ENCODE measurements at regions not wholly inside any gene's neighbourhood (a gene's known extent, or its start where the extent isn't known, plus 50 kb on each side); places are given as distances from the start of the nearest gene placed in this dataset.

GRCh38 chr6:147621263-147621662, 112.8 kb downstream of the SAMD5 start:
- DNase-seq, result peak; percentile 50

DNA sequence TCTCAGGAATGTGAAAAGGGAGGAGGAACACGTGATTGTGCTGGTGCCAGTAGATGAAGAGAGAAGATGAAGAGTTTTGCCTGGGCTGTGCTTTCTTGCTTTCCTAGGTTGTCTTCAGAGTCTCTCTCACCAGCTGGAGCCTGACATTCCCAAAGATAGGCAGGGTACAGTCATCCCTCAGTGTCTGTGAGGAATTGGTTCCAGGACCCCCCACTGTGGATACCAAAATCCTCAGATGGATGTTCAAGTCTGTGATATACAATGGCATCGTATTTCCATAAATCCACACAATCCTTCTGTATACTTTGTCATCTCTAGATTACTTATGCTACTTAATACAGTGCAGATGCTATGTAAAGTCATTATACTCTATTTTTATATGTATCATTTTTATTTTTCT, 113.5 kb downstream of the SAMD5 start:
- no peak for DNase-seq

DNA sequence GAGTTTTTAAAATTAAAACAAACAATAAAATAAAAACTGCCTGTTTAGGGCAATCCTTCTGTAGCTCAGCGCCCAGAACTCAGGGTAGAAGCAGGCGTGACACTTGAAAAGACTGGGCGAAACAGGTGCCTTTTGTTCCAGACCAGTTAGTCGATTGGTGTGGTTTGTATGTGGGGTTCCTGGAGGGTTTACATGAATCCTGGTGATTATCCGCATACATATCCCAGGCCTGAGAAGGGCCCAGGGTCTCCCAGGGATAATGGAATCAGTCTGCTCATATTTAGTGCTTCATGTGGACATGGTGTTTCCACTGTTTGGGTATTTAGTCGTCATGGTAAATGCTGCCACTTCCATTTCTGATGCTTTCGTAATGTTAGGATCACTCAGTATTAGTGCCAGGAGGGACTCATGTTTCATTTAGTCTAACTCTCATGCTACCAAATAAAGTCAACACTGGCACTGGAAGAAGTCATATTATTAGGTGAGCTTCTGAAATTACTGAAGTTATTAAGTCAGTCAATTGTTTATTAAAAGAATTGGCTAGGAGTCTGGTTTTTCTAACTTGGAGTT, 116.5 kb downstream of the SAMD5 start:
- DNase-seq, result no peak

DNA sequence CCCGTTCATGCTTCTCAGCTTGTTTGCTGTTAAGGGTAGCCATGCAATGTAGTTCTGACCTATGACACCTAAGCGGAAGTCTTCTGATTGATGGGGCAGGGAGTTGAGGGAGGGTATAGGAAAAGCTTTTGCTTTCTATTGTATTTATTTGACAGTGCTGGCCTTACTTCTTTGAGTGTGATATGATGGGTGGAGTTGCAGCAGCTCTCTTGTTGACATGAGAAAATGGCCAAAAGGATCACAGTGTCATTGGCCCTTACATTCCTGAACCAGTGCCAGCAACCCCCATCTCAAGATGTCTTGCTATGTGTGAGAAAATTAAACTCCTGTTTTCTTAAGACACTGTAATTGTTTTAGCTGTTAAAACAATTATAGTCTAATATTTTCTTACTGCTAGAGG, 117.5 kb downstream of the SAMD5 start:
- DNase-seq, result no peak

DNA sequence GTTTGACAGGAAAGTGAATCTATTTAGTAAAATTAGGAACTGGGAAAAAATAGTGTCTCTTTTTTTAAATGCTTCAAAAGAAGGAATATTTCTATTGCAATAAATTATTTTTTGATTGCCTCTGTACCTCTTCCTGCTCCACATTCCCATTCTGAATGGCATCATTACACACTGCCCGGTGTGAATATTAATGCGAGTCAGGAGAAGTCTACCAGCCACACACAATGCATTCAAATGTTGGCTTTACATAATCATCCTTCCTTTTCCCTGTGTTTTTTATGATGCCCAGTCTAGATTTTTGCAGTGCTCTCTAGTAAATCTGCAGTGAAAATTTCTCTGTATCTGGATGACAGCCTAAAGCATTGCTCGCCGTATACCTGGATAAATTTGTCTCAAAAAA, 118.9 kb downstream of the SAMD5 start:
- no peak for DNase-seq

DNA sequence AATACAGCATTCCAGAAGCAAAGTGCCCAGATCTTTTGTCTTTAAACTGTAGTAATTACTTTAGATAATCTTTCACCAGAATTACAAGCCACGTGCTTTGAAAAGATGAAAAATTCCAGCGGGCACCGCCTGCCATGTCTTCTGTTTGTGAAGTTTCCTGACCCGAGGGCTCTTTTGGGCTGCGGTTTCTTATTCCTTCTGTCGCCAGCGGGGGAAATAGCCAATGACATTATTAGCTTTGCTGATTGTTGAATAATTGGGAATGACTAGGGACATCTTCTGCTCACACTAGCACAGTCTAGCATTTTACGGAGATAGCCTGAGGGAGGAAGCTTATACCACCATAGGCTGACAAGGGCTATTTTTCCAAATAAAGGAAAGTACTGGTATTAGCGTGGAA, 124.7 kb downstream of the SAMD5 start:
- DNase-seq, result no peak

DNA sequence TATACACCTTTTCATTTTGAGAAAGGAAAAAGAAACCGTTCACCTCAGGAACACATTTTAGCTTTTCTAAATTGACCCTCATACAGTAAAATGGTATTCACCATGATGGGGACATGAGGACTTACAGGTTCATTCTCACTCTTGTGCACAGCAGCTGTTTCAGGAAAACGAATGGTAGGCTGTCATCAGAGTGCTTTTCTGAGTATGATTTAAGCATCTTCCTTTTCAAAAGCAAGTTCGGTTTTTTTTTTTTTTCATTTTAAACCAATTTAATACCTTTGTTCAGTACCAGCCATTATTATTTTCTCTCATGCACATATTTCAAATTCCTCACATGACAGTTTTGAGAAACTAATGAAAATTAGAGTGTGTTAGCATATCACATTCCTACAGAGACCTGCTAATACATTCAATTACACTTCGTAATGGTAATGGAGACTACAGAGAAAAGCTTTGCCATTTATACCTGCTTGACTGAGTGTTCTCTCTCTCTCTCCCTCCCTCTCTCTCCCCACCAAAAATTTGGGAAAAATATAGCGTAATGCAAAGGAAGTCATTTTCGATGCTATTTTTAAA, 129.2 kb downstream of the SAMD5 start:
- no peak for DNase-seq

DNA sequence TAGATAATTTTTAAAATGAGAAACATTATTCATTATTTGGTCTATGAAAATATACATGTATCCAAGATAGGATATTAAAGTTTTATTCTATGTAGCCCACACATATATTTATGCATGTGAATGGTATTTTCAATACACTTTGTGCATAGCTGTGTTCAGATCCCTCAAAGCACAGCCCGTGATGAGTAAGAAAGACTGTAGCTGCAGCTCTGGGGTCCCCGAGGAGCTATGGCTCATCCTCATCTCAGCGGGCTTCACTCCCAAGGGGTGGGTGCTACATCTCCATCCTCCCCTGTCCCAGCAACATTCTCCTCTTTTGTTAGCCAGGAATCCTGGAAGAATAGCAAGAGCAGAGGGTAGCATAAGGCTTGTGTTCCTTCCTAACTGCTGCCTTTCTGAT, 130.8 kb downstream of the SAMD5 start:
- no peak for DNase-seq

DNA sequence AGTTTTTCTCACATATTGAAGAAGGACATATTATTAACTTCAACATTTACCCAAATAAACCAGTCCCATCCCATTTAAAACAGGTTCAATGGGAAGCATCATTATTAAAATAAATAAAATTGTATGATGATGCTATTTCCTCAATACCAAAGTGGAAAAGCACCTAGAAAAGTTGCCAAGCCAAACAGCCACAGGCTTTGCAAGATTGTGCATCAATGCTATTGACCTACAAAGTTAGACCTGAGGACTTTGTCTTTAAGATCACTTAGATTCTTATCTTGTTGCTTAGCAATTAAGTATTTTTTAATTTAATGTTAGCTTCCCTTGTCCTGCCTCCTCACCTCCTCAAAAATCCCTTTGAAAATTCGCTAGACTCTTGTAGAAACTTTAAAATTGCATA, 132.1 kb downstream of the SAMD5 start:
- DNase-seq, result no peak

- DNase-seq, result no peak
These were observed 133.0 kb downstream of the SAMD5 start for GRCh38 chr6:147641511-147641910.

DNA sequence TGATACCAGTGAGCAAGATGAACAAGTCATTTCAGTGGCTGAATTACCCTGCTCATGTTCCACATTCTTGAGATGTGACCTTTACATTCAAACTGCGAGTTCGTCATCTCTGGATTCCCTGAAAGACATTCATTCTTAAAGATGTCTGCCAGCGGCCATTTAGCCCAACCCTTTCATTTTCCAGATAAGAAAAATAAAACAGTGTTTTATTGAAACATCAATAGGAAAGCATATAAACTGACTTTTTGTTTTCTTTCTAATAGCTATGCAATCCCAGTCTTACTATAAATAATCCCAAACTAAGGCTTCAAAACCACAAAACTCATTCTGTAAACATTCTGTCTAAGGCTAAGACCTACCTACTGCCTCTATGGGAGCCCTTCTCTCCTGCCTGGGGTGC, 134.0 kb downstream of the SAMD5 start:
- DNase-seq, result no peak

DNA sequence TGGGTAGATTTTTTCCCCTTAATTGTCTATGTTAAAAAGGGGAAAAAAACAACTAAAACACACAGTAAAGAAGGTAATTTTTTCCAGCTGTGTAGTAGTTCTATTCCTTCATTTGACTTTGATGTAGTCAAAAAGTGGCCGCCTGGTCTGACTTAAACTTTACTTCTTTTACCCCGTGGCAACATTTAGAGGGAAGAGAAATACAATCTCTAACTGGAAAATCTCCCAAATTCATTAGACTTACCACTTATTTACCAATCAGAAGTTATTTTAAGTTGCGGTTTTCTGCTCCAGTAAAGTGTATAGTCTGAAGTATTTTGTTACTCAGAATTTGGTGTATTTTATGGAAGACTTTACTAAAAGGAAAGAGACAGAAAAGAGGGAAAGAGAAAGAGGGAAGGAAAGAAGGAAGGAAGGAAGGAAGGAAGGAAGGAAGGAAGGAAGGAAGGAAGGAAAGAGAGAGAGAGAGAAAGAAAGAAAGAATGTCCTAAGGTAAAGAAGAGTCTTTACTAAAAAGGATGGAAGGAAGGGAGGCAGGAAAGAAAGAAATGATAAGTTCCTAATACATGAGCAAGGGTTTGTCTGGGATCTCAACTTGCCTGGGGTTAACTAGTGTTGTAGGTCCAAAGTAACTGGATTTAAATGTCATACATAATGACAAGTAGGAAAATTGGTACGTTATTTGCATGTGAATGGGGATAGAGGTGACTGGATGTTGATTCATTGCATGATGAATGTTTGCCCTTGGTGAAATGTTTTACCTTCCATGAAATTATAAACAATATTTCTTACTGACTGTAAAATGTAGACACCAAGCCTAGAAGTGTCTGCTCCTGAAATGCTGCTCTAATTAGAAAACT, 135.1 kb downstream of the SAMD5 start:
- DNase-seq, result no peak

DNA sequence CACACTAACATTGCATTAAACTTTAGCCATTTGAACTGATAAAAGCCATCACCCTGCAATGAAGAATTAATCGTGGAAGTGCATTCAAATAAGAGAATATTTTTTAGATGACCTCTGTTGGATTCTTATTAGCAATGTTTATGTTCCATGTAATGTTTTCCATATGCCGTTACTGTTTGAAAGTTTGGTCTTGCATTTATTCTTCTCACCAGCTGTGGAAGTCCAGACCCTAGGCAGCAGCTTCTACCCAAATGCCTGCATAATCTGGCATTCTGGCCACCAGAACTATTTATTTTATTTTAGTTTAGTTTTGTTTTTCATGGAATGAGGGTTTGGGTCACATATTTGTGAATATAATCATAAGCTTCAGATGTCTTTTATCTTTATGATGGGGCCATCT, 140.4 kb downstream of the SAMD5 start:
- DNase-seq, result peak; percentile 43

GRCh38 chr6:147651249-147652063, 143.0 kb downstream of the SAMD5 start:
- no peak for DNase-seq

DNA sequence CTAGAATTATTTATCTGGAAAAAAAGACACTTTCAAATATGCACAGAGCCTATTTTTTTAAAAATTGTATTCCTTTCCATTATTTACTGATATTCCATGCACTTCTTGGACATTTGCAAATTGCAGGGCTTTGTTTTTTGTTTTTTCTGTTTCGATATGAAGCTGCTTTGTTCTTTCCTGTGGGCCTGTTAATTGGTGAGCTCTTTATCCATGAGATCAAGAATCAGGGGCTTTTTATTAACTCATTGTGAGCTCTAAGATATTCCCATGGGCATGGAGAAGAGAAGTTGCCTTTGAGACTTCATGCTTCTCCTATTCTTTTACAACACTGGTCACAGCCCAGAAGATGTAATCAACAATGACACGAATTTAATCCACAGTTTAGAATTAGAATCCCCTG, 145.1 kb downstream of the SAMD5 start:
- DNase-seq, result peak; percentile 74

DNA sequence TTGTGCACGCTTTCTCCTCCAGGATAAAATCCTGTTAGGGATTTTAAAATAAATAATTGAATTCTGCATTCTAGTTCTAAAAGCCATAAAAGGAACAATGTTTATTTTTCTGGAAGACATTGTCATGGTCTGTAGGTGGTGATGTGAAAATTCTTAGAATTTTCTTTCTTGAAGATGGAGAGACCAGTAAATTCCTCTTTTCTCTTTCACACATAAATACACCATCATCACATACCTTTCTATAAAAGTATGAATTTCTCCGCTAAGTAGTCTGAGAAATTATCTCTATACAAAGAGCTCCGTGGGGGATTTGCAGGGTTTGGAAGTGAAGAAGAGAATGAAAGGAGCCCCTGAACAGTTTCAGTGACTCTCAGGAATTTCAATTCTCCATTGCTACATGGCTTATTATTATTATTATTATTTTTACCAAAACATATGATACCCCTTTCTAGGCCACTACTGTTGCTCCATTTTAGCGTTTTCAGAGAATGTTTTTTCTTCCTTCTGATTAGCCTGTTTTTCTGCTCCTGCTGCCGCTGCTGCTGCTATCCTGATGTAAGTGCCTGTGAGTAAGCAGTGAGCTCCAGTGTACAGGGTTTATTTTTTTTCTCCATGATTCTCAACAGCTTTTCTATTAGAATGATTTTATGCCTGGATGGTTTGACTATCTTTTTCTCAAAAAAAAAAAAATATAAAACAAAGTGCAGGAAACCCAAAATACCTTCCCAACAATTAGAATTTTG, 145.8 kb downstream of the SAMD5 start:
- peak; percentile 54 for DNase-seq

DNA sequence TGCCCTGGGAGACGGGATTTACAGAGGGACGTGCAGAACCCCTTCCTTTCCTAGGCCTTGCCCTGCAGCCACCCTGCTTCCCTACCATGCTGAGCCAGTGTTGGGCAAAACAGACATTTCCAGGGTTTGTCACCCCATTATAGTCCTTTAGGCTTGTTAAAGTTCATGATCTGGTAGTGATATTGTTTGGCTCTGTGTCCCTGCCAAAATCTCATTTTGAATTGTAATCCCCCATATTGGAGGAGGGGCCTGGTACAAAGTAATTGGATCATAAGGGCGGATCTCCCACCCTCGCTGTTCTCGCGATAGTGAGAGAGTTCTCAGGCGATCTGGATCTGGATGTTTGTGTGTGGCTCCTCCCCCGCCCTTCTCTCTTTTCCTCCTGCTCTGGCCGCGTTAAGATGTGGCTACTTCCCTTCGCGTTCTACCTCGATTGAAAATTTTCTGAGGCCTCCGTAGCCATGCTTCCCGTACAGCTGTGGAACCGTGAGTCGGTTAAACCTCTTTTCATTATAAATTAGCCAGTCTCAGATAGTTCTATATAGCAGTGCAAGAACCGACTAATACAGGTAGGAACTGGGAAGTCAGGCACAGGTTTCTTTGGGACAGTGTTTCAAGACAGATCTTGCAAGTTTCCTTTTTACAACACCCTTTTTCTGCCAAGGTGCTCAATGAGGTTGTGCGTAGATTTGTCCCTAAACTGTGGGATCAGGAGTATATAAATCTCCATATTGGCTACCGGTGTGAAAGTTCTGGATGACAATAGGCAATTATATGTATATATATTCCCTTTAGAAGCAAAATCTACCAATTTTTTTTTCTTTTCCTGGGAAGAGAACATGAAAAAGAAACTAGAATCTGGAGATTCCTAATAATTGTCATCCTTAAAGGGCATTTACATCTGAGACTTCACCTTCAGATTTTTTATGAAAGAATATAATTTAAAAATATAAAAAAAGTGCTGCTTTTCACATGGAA, 152.1 kb downstream of the SAMD5 start:
- no peak for DNase-seq

DNA sequence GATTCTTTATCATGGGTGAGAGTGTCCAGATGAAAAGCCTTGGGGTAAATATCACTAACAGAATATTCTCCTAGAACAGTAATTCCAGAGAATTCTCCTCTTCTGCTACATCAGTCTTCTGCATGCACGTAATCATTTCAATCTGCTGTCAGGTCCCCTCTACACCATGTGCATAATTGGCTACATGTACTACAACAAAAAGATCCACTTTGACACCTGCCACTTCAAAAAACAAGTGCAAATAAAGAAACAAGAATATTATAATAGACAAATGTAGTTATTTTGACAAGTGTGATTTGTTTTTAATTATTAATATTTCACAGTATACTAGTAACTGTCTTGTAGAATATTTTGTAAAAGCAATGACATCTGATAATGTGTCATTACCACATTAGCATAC, 154.2 kb downstream of the SAMD5 start:
- no peak for DNase-seq

- no peak for DNase-seq
These were observed 155.6 kb downstream of the SAMD5 start for GRCh38 chr6:147664092-147664491.

GRCh38 chr6:147666255-147666654, 157.8 kb downstream of the SAMD5 start:
- DNase-seq, result no peak

GRCh38 chr6:147667082-147667481, 158.6 kb downstream of the SAMD5 start:
- no peak for DNase-seq

DNA sequence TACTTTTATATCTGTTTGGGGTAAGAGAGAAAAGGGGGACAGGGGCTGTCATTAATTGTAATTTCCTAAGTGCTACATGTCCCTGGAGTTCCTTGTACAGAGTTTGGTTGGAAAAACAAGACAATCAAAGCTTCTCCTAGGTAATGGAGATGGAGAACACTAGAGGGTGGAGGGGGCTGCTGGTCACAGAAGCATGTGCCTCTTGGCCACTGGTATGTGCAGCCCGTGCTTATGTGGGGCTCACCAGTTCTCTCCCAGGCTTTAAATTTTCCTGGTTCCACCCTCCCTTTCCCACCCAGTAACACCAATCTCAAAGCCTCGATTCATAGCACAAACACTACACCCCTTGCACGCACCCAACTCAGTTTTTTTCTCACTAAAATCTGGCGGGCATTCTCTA, 165.6 kb downstream of the SAMD5 start:
- no peak for DNase-seq

Measured in eye (tissue), 1 donor.